NCI-H1105 treated with DMSO at 0.1 percent for 48 hours (cell line): ENCODE measurements at regions not wholly inside any gene's neighbourhood (a gene's known extent, or its start where the extent isn't known, plus 50 kb on each side); places are given as distances from the start of the nearest gene placed in this dataset.
"Not testable (repeated sequence)": the region's sequence is repeated elsewhere in the genome, so short reads cannot be mapped to it uniquely, and the experiment has no call there.

Source experiments
- DNase-seq: peaks from one replicate; lab custom pipeline; 2025; lab: John Stamatoyannopoulos, UW

GRCh38 chr3:6281662-6282061 lies 579.3 kb upstream of the GRM7 start:
- DNase-seq: peak; percentile 9

- no peak for DNase-seq
Measured at GRCh38 chr3:6282918-6283317, 578.0 kb upstream of the GRM7 start.

GRCh38 chr3:6287088-6287875 lies 573.6 kb upstream of the GRM7 start:
- DNase-seq: no peak

GRCh38 chr3:6301626-6302025 lies 559.3 kb upstream of the GRM7 start:
- DNase-seq: no peak

GRCh38 chr3:6315906-6316305 lies 545.0 kb upstream of the GRM7 start:
- no peak for DNase-seq

GRCh38 chr3:6321999-6322398 lies 538.9 kb upstream of the GRM7 start:
- no peak for DNase-seq

- DNase-seq: peak; percentile 67
Measured at GRCh38 chr3:6326771-6327170, 534.1 kb upstream of the GRM7 start.

- DNase-seq: not testable (repeated sequence)
Measured at GRCh38 chr3:6340980-6341325, 520.0 kb upstream of the GRM7 start.

GRCh38 chr3:6351752-6352151 lies 509.2 kb upstream of the GRM7 start:
- no peak for DNase-seq

GRCh38 chr3:6354653-6355052 lies 506.3 kb upstream of the GRM7 start:
- no peak for DNase-seq

- DNase-seq: no peak
Measured at GRCh38 chr3:6362406-6362805, 498.5 kb upstream of the GRM7 start.

GRCh38 chr3:6367171-6367570 lies 493.7 kb upstream of the GRM7 start:
- DNase-seq: no peak

GRCh38 chr3:6392123-6392522 lies 468.8 kb upstream of the GRM7 start:
- no peak for DNase-seq

- no peak for DNase-seq
Measured at GRCh38 chr3:6394944-6395343, 466.0 kb upstream of the GRM7 start.

- DNase-seq: no peak
Measured at GRCh38 chr3:6396631-6397030, 464.3 kb upstream of the GRM7 start.

- DNase-seq: not testable (repeated sequence)
Measured at GRCh38 chr3:6402666-6403065, 458.2 kb upstream of the GRM7 start.

- not testable (repeated sequence) for DNase-seq
Measured at GRCh38 chr3:6406923-6407322, 454.0 kb upstream of the GRM7 start.

GRCh38 chr3:6416049-6416661 lies 444.8 kb upstream of the GRM7 start:
- no peak for DNase-seq

- no peak for DNase-seq
Measured at GRCh38 chr3:6417174-6417573, 443.7 kb upstream of the GRM7 start.

GRCh38 chr3:6418485-6418884 lies 442.4 kb upstream of the GRM7 start:
- DNase-seq: no peak

GRCh38 chr3:6421666-6422445 lies 439.1 kb upstream of the GRM7 start:
- DNase-seq: no peak

- DNase-seq: no peak
Measured at GRCh38 chr3:6425289-6425820, 435.6 kb upstream of the GRM7 start.

- not testable (repeated sequence) for DNase-seq
Measured at GRCh38 chr3:6428276-6428675, 432.6 kb upstream of the GRM7 start.
